Inflammatory macrophage treated with lipopolysaccharide for 1 hour (primary cell): ENCODE measurements at regions not wholly inside any gene's neighbourhood (a gene's known extent, or its start where the extent isn't known, plus 50 kb on each side); places are given as distances from the start of the nearest gene placed in this dataset.

Source experiments
- DNase-seq, 2 donors: peaks; one replicate each; pipeline ENCODE4 v3.0.0-alpha.2; 2020 to 2022

- DNase-seq: no peak
These were observed 275.1 kb upstream of the IMPG1 start for GRCh38 chr6:76347539-76347938.

GRCh38 chr6:76342611-76343160 lies 270.2 kb upstream of the IMPG1 start:
- DNase-seq: no peak

- no peak for DNase-seq
These were observed 257.6 kb upstream of the IMPG1 start for GRCh38 chr6:76330031-76330430.

GRCh38 chr6:76326871-76327270 lies 254.4 kb upstream of the IMPG1 start:
- no peak for DNase-seq
